Kidney (tissue), 13 donors: ENCODE measurements at regions not wholly inside any gene's neighbourhood (a gene's known extent, or its start where the extent isn't known, plus 50 kb on each side); places are given as distances from the start of the nearest gene placed in this dataset.

ENCODE experiments used
- DNase-seq, 5 donors: peaks; one replicate each; pipeline ENCODE4 v3.0.0-alpha.2; 2013 to 2020
- FAIRE-seq: peaks from 2 replicates; lab custom pipeline; 2012; peaks lifted over from hg19 to GRCh38; lab: Jason Lieb, UNC
- H3K27ac ChIP-seq, 2 donors: one replicate each; pipeline ENCODE4 v1.7.0; 2013; ENCODE audit warnings: low read depth in 2 of 2, low read length in 2 of 2, inconsistent platforms in 1 of 2
- H3K27me3 ChIP-seq: one replicate; pipeline ENCODE4 v1.7.1; 2013; ENCODE audit warnings: low read length, inconsistent platforms; ENCODE audit not compliant: control insufficient read depth, insufficient read depth
- H3K36me3 ChIP-seq, 3 donors: one replicate each; pipeline versions ENCODE4 v1.7.0 to v1.7.1; 2013; ENCODE audit warnings: low read length in 3 of 3, control low read depth in 1 of 3, inconsistent platforms in 1 of 3; ENCODE audit not compliant: insufficient read depth in 3 of 3, control insufficient read depth in 2 of 3
- H3K4me1 ChIP-seq, 3 donors: one replicate each; pipeline versions ENCODE4 v1.7.0 to v1.7.1; 2013; ENCODE audit warnings: low read length in 3 of 3, inconsistent platforms in 1 of 3, low read depth in 1 of 3; ENCODE audit not compliant: control insufficient read depth in 2 of 3, insufficient read depth in 2 of 3
- H3K4me3 ChIP-seq, 3 donors: one replicate each; pipeline versions ENCODE4 v1.7.0 to v1.8.1; 2013; ENCODE audit warnings: low read length in 3 of 3, control low read depth in 1 of 3, inconsistent platforms in 1 of 3
- H3K9ac ChIP-seq, 3 donors: one replicate each; pipeline versions ENCODE4 v1.7.0 to v1.7.1; 2013; ENCODE audit warnings: low read length in 3 of 3, control low read depth in 1 of 3, inconsistent platforms in 1 of 3
- H3K9me3 ChIP-seq, 3 donors: one replicate each; pipeline versions ENCODE4 v1.7.0 to v1.7.1; 2013; ENCODE audit warnings: low read length in 3 of 3, control low read depth in 1 of 3, inconsistent platforms in 1 of 3; ENCODE audit not compliant: control insufficient read depth in 2 of 3, insufficient read depth in 1 of 3
- CTCF ChIP-seq: IDR thresholded peaks from 3 replicates; pipeline ENCODE4 v1.5.1; 2012; ENCODE audit warnings: mild to moderate bottlenecking, moderate library complexity, borderline replicate concordance; ENCODE audit not compliant: insufficient read depth; ENCODE audit errors: extremely low read depth
- intact Hi-C: fragments of 100-400 bp; cut with DNase I; formaldehyde crosslinking; loops from one replicate; pipeline ENCODE4 v1.11.1; 2022
- donor health status: control.
- donor health status: control.
- donor health status: control.
- donor health status: control.
- donor health status: control.
- donor health status: DM: yes; HTN: yes; CAD: no.
- donor health status: Normal renal cell carcinoma (clear cell type).

GRCh38 chr2:129753261-129753660, 226.2 kb upstream of the RAB6C start:
- no peaks in the 10 kb centered on the region for H3K27me3 ChIP-seq
- H3K36me3 ChIP-seq, result no peaks in the 10 kb centered on the region
- intact Hi-C loops, result no loop called here
- no peak overlapping the region for H3K27ac ChIP-seq
- no peaks in the 10 kb centered on the region for H3K4me1 ChIP-seq
- no peak overlapping the region for H3K4me3 ChIP-seq
- DNase-seq, result peak in 1 of 5 donors; percentile 8
- no peak for TF ChIP-seq CTCF
- peaks cover 0 to 3% (median 0%) of the 10 kb centered on the region in 3 donors for H3K9me3 ChIP-seq
- H3K9ac ChIP-seq, result no peak overlapping the region
- FAIRE-seq, result no peak

DNA sequence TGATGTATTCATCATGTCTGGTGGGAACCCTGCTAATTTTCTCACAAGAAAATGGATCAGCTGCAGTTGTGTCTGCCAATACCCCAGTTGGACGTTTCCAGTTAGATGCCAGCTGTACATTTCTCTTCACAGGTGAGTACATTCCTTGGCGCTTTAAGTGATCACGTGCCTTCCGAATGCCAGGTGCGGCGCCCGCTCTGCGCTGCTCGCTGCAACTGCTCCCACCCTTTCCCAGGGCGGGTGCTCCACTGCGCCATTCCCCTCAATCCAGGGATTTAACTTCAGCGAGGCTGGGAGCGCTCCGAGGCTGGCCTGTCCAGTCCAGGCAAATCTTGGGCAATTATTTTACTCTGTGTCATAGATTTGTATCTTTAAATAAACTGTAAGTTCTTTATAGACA, 225.0 kb upstream of the RAB6C start:
- intact Hi-C loops, result no loop called here
- H3K36me3 ChIP-seq, result no peaks in the 10 kb centered on the region
- H3K4me3 ChIP-seq, result no peak overlapping the region
- no peaks in the 10 kb centered on the region for H3K4me1 ChIP-seq
- H3K9ac ChIP-seq, result no peak overlapping the region
- H3K27ac ChIP-seq, result no peak overlapping the region
- H3K9me3 ChIP-seq, result peaks cover 0 to 3% (median 0%) of the 10 kb centered on the region in 3 donors
- H3K27me3 ChIP-seq, result no peaks in the 10 kb centered on the region
- TF ChIP-seq CTCF, result no peak
- peak in 1 of 5 donors; percentile 36 for DNase-seq
- FAIRE-seq, result no peak

DNA sequence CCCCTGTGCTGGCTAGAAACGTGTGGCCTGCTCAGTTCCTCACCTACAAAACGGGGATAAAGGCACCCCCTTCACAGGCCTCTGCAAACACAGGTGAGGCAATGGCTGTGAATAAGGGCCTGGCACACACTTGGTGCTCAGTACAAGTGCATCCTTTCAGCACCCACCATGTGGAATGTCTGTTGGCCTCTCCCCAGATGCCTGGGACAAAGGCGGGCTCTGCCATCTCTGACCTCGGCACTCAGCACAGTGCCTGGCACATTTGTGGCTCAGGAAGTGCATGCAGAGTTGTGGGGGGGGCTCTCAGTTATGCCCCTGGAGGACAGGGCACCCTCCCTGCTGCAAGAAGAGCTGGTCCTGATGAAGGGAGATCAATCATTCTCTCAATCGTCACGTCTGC, 224.6 kb upstream of the RAB6C start:
- intact Hi-C loops, result no loop called here
- no peaks in the 10 kb centered on the region for H3K36me3 ChIP-seq
- no peak for TF ChIP-seq CTCF
- no peak for DNase-seq
- no peak for FAIRE-seq
- H3K4me3 ChIP-seq, result no peak overlapping the region
- no peak overlapping the region for H3K9ac ChIP-seq
- H3K27ac ChIP-seq, result no peak overlapping the region
- H3K9me3 ChIP-seq, result peaks cover 0 to 3% (median 0%) of the 10 kb centered on the region in 3 donors
- H3K27me3 ChIP-seq, result no peaks in the 10 kb centered on the region
- no peaks in the 10 kb centered on the region for H3K4me1 ChIP-seq

DNA sequence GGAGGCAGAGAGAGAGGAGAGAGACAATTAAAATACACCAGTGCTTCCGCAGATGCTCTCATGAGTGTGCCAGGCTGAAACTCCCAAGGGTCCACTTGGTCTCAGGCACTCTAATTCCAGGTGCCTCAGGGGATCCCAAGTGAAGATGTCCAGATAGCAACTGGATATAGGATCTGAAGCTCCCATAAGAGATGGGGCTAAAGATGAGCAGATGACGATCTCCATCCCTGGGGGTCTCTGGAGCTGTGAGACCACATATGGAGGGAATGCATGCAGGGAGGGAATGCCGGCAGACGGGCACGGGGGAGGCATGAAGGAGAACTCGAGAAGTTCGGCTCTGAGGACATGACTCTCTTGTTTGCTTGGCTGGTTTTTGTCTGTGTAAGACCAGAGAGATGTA, 223.7 kb upstream of the RAB6C start:
- Histone ChIP-seq H3K4me1 (no peaks in the 10 kb centered on the region), H3K9me3 (no peaks in the 10 kb centered on the region), H3K9ac (no peak overlapping the region), H3K36me3 (no peaks in the 10 kb centered on the region), H3K27me3 (no peaks in the 10 kb centered on the region), H3K4me3 (no peak overlapping the region), H3K27ac (no peak overlapping the region)
- FAIRE-seq (no peak), DNase-seq (peak in 1 of 5 donors; percentile 22)
- intact Hi-C loops, result no loop called here
- no peak for TF ChIP-seq CTCF
